GM15510 (cell line): ENCODE measurements at regions not wholly inside any gene's neighbourhood (a gene's known extent, or its start where the extent isn't known, plus 50 kb on each side); places are given as distances from the start of the nearest gene placed in this dataset.

ENCODE experiments used
- POLR2A ChIP-seq: IDR thresholded peaks from 3 replicates; pipeline ENCODE4 v1.6.1; 2011; ENCODE audit warnings: borderline replicate concordance; ENCODE audit not compliant: insufficient read length; ENCODE audit errors: extremely low read depth

DNA sequence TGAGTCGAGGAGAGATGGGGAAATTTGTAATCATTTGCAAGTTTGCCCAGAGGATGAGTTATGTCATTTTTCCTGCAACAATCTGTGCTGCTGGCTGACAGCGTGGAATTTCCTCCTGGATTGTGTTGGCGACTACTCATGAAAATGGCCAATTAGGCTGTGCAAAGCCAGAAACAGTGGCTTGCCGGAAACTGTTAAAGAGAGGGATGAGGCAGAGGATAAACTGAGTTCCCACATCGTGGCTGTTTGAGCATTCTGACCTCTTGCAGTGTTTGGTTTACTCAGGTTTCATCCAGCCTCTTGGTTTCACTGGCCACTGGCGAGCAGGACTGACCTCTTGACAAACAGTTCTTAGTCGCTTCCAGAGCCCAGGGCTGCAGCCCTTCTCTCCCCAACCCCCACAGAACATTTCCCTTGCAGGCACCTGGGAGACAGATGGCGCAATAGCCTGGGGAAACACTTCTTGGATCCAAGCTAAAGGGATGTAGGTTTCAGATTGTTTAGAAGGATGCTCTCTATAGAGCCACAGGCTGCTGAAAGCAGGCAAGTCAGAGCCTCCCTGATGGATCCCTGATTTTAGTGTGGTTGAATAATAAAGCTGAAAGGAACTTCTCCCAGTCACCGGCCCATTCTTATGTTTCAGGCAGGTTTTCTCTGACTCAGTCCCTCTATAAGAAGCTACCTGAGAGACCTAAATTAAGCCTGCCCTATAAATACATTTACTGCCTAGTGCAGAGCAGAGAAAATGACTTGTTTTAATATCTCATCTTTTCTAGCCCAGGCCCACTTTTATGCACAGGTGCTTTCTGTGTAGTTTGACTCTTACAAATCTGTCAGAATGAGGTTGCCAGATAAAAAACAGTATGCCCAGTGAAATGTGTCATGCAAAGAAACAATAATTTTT lies 92.8 kb upstream of the UBE2E1 start:
- no peak for TF ChIP-seq POLR2A

DNA sequence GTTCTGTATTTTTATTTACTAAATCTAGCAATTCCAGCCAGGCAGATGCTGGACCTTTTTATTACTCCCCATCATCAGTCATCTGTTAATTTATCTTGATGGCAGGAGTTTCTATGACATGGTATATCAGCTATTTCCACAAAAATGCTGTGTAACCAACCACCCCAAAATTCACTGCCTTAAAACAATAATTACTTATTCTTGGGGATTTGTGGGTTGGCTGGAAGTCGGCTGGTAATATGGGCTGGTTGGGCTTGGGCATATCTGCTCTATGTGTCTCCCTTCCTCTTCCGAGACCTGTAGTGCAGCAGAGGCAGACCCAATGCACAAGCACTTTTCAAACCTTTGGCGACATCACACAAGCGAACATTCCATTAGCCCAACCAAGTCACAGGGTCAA lies 92.1 kb upstream of the UBE2E1 start:
- no peak for TF ChIP-seq POLR2A

DNA sequence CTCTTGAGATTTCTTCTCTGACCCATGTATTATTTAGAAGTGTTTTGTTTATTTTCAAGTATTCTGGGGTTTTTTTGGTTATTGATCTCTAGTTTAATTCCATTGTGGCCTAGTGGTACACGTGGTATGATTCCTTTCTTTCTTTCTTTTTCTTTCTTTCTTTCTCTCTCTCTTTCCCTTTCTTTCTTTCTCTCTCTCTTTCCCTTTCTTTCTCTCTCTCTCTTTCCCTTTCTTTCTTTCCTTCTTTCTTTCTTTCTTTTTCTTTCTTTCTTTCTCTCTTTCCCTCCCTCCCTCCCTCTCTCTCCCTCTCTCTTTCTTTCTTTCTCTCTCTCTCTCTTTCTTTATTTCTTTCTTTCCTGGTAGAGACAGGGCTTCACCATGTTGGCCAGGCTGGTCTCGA lies 85.7 kb upstream of the UBE2E1 start:
- TF ChIP-seq POLR2A: no peak

DNA sequence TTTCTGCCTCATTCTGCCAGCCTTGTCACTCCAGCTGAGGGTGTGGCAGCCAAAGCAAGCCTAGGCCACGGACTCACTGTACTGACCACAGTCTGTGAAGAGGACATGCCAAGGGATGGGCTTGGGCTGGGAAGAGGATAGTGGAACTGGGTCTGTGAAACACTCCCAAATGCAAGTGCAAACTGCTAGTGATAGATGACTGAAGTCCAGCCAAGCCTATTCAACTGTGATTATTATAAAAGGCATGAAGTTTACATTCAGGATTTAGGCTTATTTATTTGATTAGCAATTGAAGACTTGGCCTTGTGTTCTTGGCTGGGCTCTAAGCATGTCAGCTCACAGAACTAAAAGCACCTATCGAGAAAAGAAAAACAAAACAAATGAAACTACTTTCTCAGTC lies 84.9 kb upstream of the UBE2E1 start:
- no peak for TF ChIP-seq POLR2A

DNA sequence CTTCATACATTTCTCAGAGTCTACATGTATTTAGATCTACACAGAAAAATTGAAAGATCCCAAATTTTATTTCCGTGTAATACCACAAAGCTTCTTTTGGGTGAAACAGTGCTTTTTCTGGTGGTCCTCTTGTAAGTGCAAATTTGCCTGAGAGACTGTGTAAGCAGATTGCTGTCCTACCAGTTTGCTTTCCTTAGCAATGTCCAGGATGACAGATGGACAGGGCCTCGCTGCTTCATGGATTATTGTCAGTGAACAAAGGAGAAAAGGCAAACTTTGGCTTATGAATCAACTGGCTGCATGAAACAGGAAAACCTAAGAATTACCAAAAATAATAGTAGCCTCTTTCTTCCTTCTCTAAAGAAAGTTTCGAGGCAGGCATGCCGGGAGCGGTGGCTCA lies 82.6 kb upstream of the UBE2E1 start:
- no peak for TF ChIP-seq POLR2A

DNA sequence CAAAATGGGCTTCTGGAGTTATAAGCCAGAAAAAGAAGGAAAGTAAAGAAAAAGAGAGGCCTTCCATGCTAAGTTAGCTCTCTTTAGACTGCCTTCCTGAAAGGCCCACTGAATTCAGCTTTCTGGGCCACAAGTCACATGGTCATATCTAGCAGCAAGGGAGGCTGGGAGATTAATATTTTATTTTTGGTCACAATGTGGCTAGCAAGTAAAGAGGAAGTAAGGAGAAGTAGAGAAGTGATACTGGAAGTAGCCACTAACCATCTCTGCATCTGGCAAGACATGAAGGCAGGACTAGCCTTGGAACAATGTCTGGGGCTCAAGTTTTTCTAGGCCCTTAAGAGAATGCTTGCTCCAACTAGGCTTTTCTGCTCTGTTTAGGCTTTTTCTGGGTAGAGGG lies 81.8 kb upstream of the UBE2E1 start:
- no peak for TF ChIP-seq POLR2A

DNA sequence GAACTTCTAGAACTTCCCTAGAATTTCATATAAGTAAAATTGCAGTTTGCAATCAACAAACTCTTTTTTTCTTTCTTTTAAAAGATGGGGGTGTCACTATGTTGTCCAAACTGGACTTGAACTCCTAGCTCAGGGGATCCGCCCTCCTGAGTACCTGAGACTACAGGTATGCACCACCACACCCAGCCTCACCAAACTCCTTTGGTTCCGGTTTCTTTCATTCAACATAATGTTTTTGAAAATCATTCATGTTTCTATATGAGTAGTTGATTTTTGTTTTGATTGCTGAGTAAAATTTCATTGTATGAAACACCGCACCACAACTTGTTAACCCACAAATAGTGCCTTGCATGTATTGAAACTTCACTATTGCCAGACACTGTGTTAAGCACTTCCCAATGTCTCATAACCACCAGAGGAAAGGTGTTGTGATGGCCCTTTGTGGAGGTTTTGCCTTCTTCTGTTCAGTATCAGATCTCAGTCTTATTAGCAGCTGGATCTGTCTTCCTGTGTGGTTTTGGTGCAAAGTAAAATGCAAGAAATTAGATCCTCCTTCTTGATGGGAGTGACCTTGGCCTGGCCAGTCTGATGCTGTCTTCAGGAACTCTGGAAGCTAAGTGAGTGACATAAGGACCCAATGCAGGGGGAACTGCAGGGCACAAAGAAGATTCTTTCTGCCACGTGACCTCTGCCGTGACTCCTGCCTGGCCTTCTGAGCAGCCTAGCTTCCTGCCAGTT lies 78.8 kb upstream of the UBE2E1 start:
- no peak for TF ChIP-seq POLR2A

DNA sequence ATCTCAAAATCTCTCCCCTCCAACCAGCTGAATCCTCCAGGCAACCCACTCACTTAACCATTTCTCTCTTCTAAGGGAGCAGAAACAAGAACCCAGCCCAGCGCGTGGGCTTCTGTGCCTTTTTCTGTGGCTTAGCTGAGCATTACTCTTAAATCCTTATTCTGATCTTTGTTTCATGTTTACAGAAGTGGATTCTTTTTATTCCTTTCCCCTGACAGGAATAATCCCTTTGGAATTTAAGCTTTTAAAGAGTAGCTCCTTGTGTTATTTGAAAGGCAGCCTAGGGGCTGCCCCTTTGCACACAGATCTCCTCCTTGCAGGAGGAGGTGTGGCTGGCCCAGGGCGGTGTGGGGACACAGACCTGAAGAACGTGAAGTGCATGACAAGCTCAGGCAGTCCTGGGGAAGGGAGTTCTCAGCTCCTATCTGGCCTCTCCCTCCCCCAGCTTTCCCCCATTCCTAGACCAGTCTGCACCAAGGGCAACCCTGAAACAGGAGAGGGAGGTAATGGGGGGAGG lies 77.1 kb upstream of the UBE2E1 start:
- TF ChIP-seq POLR2A: no peak

DNA sequence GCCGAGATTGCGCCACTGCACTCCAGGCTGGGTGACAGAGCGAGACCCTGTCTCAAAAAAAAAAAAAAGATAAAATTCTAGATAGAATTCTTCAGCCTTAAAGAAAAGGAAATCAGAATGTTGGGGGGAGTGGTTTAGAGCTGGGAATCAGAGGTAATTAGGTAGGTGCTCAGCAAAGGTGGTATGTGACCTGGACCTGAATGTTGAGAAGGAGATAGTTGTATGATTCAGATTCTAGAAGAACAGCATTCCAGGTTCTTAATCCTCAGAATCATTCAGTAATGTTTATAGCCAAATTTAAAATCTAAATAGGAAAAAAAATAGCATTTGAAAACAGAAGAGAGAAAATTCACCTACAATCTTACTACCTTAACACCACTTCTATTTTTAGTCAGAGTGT lies 71.3 kb upstream of the UBE2E1 start:
- TF ChIP-seq POLR2A: no peak

DNA sequence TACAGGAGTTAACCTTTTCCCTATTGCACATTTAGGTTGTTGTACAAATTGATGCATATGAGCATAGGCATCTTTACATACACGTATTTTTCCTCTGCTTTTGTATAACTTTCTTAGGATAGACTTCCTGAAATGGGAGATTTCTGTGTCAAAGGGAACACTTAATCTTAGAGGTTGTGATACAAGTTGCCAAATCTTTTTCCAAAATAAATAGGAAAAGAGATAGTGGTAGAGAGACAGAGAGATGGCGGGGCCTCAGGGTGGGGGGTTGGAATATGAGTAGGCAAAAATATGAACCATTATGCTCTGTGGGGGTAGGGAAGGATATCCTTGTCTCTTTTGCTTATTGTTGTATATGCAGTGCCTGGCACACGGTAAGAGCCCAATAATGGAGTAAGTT lies 70.7 kb upstream of the UBE2E1 start:
- TF ChIP-seq POLR2A: no peak

DNA sequence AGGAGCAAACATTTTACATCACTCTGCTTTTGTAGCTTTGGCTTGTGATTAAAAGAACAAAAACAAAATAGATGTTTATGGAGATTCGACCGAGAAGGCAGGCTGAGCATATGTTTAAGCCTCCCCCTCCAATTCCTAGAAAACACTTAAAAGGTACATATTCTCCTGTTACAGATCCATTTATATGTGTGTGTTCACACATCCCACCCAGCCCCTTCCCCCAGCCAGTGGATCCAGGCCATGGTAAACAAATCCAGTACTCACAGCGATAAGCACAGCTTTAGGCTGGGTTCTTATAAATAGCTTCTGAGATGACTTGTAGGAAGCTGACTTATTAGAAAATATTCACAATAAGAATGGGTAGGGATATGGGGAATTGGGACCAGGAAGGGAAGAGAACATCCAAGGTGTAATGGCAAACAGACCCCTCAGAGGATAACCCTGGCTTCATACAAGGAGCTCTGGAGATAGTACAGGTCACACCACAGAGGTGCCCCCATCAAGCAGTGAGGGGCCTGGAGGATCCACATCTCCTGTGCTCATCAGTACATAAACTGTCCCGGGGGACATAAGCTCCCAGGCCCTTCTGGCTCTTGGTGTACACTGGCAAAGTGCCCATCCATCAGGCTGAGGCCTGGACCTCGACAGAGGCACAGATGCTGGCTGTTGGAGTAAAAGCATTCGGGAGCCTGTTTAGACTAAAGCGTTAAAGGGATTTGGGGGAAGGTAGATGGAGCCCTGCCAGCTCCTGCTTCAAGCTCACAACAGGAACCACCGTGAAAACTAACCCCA lies 70.0 kb upstream of the UBE2E1 start:
- no peak for TF ChIP-seq POLR2A

DNA sequence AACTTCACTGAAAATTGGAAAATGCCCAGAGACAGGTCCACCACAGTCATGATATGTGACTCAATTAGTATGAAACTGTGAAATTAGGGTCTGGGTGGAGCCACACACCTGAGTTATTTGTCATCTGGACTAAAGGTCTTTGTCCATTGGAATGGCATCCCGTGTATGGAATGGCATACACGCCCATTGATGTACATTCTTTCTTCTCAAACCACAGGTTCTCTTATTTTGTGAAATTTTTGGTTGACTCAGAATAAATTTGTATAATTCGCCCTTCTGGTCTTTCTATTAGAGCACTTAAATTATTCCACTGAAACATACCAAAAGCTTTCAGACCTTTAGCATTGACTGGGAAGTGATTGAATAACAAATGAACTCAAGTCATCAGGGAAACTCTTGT lies 66.8 kb upstream of the UBE2E1 start:
- no peak for TF ChIP-seq POLR2A

DNA sequence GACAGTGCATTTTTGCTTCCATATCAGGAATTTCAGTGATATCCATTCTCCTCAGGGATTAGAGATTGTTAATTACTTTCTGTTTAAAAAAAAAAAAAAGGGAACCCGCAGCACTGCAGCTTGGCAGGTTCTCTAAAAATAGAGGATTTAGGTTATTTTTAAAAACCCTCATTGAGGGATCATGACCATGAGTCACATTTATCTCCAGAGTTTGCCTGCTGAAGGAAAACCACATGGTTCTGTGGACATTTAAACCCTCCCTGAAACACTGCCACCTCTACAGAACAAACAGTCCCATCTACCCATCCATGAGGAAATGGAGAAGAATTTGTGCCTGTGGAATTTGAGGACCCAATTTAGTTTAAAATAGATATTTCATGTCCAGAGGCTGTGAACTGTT lies 66.2 kb upstream of the UBE2E1 start:
- TF ChIP-seq POLR2A: no peak

DNA sequence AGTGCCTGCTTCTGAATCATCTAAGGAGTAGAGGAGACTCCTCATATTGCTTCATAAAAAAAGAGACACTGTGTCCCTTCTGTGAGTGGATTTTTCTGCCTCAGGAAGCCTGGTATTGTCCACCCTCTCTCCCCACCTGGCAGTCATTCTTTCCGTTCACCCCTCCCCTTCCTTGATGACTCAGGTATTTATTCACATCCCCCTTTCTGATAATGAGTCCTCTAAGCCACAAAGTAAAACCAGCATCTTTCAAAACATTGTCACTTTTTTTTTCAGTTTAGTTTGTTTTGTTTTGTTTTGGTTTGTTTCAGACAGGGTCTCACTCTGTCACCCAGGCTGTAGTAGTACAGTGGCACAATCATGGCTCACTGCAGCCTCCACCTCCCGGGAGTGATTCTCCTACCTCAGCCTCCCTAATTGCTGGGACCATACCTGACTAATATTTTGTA lies 65.2 kb upstream of the UBE2E1 start:
- no peak for TF ChIP-seq POLR2A
